HG03064 (cell line): ENCODE measurements at regions not wholly inside any gene's neighbourhood (a gene's known extent, or its start where the extent isn't known, plus 50 kb on each side); places are given as distances from the start of the nearest gene placed in this dataset.

ENCODE experiments used
- ATAC-seq: cut with Tn5 transposase; IDR thresholded peaks from one replicate; pipeline ENCODE4 v1.9.1; 2021; ENCODE audit warnings: low read depth; ENCODE audit not compliant: unreplicated experiment

DNA sequence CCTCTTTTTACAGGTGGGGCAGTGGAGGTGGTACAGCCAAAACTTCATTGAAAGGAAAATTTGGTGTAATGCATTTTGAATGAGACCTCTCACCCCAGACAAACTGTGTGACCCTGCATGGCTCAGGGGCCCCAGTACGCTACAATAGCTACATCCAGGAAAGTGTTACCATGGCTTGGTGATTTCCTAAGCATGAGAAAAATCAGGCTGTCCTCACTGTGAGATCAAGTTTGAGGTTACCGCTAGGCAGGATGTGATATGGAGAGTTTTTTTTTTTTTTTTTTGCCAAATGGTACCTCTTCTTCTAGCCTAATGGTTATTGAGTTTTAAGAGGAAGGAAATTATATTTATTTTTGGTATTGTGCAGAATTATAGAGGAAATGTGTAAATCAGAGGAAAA is 305.3 kb downstream of the CD83 start:
- no peak for ATAC-seq

DNA sequence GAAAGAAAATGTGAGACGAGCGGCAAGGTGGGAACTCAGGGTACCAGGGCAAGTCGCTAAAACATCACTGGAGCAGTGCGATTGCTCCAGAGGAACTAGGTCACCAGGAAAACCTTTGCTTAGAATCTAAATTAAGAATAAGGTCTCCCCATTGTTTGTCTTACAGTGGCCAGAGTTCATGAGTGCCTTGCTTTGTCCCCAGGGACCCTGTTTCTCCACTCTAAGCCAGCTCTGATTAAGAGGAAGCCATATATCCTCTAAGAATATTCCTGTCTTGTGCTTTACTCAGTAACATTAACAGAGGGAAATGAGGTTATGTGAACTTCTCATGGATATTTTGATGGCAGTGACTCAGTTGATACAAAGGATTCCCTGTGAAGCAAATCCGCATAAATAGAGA is 305.8 kb downstream of the CD83 start:
- no peak for ATAC-seq

DNA sequence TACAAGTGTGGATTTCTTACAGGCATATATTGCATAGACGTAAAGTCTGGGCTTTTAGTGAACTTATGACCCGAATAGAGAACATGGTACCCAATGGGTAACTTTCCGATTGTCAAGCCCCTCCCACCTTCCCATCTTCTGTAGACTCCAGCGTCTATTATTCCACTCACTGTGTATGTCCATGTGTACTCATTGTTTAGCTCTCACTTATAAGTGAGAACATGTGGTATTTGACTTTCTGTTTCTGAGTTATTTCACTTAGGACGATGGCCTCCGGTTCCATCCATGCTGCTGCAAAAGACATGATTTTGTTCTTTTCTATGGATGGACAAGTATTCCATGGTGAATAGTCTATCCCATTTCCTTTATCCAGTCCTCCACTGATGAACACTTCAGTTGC is 306.4 kb downstream of the CD83 start:
- no peak for ATAC-seq

DNA sequence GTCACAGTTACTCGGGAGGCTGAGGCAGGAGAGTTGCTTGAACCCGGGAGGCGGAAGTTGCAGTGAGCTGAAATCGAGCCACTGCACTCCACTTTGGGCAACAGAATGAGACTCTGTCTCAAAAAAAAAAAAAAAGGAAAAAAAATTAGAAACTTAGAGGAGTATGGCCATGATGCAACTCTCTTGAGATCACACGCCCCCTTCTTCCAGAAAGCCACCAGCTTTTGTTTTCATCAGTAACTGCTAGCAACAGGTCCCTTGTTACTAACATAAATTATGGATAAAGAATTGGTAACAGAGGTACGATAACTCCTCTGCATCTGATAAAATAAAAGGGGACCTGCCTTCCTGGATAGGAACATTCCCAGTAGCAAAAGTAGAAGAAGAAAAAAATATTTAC is 308.2 kb downstream of the CD83 start:
- ATAC-seq = no peak

DNA sequence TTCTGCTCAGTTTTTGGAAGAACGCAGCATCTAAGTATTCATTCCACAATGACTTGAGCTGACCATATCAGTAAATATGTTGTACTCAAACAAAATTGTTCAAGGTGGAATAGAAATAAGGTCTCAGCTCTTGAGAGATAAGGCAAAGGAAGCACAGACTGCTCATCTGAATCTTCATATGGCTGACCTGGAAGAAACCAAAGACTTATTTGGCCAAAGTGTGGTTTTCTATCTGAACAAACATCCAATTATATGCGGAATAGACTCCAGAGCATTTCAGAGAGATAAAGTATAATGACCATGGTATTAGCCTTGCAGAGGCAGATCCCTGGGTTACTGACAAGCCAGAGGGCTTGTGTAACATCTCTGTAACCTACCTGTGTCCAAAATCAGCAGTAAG is 308.7 kb downstream of the CD83 start:
- no peak for ATAC-seq

DNA sequence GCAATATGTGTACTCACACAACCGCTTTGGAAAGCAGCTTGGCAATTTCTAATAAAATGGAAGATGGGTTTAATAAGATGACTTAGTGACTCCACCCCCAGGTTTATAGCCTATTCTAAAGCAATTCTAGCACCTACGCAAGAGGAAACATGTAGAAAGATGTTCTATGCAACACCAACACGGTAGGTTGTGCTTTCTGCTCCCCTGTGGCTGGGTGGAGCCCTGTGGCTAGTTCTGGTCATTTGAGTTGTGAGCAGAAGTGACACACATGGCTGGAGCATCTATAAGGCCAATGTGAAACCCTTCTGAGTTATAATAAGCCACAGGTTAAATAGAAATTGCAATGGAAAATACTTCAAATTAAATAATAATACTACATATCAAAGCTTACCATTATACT is 310.7 kb downstream of the CD83 start:
- ATAC-seq = no peak

DNA sequence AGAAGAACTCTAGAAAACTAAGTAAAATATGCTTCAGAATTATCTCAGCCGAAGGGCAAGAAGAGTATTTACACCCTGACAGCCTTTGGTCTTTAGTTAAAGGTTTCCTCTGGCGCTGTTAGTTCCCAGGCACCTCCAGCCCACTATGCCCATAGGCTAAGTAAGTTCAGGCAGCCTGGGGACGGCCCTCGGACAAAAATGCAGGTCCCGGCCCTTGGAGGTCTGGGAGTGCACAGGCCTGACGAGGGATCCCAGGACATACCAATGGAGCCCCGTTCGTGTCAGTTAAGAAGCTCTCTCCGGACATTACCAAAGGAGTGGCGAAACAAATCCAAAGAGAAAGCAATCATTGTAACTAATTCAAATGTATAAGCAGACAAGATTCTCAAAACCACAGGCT is 311.8 kb downstream of the CD83 start:
- ATAC-seq = no peak

DNA sequence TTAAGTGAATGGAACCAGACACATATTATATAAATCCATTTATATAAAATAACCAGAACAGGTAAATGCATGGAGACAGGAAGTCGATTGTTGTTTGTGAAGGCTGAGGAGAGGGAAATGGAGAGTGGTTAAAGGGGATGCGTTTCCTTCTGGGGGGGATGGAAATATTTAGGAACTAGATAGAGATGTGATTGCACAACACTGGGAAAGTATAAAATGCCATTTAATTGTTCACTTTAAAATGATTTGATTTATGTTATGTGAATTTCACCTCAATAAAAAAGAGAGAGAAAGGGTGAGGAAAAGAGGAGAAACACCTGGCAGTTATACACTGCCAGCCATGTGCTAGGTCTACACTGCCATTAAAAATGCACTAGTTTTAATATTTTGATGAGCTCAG is 312.6 kb downstream of the CD83 start:
- ATAC-seq = no peak

DNA sequence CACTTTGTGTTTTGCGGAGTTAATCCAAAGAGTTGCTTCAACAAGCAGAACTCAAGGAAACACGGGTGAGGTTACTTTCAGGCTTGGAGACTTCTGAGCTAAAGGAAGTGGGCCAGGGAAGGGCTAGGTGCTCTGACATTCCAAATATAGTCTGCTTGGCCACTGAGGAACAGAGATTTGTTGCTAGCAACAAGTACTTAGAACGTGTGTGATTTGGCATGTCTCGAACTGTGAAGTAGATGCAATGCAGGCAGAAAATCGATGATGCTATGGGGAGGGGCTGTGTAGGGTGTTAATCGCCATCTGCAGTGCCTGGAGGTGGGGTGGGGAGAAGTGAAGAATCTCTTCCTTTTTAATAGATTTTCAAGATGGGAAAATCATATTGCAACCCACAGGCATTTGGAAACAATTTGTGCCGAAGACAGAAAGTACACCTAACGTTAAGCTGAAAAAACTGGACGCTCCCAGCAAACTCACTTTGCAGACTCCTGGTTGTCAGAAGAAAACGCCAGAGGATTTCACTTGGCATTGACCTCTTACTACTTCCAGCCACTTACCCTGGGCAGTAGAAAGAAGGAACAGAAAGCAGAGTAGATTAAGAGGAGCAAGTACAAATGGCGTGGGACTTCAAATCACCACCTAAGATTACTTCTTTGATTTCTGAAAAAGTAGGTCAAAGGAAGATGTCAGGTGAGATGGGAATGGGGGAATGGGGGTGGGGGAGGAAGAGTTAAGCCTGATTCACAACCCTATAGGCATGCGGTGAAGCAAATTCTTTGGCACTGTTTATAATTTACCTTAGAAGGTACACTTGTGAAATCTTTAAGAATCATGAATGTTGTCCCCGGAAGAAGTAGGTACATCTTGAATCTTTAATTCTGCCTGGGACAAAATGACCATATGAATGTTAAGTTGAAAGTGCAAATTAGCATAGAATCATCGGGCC is 314.1 kb downstream of the CD83 start:
- no peak for ATAC-seq

DNA sequence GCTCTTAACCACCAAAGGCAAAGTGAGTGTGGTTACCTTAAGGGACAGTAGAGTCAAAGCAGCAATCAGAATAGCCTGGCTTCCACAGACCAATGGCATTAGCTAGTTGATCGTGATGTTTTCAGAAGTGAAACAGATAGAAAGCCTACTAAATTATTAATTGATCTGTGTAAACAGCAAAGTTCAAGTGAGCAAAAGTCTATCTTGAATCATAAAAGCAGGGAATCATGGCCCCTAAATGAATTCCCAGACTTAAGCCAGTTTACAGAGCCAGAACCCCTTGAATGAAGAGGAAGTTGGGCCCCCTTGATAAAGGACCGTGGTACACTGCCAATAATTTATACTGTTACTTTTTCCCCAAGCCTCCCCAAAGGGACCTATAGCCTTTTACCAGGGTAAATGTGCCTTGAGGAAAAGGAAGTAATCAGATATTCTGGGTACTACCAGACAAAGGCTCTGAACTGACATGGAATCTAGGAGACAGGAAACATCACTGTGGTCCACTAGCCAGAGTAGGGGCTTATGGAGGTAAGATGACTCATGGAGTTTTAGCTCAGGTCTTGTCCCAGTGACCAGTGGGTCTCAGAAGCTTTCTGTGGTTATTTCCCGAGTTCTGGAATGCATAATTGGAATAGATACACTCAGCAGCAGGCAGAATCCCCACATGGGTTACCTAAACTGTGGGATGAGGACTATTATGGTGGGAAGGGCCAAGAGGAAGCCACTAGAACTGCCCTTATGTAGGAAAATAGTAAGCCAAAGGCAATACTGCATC is 317.5 kb downstream of the CD83 start:
- no peak for ATAC-seq

DNA sequence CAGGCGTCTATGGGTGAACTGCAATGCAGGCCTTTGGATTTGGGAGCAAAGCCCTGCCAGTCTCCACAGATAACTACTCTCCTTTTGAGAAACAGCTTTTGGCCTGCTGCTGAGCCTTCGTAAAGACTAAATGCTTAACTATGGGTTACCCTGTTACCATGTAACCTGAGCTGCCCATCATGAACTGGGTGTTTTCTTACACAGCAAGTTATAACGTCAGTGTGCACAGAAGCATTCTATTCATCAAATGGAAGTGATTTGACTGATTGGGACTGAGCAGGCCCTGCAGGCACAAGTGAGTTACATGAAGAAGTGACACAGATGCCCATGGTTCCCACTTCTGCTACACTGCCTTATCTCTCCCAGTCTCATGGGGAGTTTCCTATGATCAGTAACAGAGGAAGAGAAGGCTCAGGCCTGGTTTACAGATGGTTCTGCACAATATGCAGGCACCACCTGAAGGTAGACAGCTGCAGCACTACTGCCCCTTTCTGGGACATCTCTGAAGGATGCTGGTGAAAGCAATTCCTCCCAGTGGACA is 319.1 kb downstream of the CD83 start:
- ATAC-seq = no peak

DNA sequence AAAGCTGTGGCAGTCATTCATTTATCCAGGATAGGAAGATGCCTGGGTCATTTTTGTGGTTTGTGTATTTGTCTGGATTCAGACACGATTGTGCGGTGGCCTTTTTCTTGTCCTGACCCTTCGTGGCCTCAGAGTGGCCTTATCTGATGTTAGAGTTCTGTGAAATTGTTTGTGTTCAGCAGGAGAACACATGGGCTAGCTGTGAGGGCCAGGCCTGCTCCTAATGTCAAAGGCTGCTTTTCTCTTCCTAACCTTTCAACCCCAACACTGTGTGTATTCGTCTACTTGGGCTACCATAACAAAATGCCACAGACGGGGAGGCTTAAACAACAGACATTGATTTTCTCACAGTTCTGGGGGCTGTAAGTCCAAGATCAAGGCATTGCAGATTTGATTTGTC is 321.8 kb downstream of the CD83 start:
- ATAC-seq = no peak

DNA sequence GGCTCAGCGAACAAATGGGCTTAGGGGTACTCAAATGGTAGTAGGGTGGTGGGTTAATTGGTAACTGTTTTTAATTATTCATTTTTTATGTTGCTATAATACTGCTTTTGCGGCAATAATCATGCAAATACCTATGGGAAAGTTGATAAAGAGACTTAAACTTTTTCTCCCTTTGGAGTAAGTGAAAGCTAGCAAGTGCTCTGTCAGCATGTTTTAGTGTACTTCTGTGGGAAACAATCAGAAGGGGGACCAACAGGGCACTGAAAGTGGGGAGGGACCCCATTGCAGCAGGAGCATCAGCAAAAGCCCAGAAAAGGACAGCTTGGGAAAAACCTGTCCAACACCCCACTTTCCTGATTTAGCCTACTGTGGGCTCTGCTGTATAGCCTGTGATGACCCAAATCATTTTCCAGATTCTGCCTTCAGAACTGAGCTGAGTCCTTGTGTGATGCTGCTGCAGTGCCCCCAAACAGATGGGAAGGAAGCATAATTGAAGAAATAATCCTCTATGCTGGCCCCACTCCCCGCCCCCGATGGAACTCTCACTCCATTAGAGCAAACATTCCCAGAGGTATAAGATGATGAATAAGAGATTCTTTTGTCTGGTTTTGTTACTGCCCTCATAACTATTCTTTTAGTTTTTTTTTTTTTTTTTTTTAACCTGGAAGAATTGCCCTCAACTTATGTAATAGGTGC is 322.8 kb downstream of the CD83 start:
- ATAC-seq = no peak

DNA sequence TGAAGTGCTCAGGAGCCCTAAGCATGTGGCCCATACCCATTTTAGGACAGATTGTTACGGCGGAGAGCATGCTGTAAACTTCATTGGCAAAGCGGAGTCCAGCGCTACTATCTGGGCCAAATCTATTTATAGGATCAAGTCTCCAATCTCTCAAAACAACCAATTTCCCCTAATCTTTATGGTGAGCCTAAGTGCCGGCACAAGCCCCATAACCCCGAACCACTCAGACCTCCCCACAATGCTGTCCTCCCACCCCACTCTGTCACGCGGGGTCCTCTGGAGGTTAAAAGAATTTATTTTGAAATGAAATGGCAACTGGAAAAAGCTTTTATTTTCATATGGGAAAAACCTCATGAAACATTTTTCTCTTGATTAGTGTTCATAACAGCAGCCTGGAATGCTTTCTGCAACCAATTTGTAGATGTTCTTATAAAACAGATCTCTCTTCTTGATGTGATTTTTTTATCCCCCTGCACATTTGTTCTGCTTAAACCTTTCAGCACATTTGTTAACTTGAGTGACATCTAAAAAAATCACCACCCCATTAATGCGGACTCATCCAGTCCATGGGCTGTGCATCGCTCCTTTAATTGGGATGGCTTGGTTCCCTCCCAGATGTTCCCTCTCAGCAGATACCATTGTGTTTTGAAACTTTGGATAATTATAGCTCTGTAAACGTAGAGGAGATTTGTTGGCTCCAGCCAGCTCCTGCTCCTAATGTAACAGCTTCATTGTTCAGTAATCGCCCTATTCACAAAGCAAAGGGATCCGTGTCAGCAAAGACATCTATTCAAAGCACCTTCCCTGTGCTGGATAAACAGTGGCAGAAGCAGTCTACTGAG is 323.6 kb downstream of the CD83 start:
- no peak for ATAC-seq

DNA sequence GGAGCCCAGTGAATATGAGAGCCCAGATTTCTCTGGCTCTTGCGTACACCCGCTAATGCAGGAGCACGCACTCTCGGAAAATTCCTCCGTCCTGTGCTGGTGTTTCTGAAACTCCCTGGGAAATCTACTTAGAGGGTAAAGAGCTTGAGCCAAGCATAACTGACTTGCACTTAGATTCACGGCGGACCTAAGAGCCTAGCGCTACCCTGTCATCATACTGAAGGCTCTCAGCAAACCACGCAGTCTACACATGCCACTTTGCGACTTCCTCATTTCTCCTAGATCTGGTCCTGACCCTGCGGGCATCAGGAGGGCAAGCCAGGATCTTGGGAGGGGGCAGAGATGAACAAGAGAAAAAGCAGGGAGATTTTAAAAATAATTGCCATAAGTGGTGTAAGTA is 324.7 kb downstream of the CD83 start:
- no peak for ATAC-seq

DNA sequence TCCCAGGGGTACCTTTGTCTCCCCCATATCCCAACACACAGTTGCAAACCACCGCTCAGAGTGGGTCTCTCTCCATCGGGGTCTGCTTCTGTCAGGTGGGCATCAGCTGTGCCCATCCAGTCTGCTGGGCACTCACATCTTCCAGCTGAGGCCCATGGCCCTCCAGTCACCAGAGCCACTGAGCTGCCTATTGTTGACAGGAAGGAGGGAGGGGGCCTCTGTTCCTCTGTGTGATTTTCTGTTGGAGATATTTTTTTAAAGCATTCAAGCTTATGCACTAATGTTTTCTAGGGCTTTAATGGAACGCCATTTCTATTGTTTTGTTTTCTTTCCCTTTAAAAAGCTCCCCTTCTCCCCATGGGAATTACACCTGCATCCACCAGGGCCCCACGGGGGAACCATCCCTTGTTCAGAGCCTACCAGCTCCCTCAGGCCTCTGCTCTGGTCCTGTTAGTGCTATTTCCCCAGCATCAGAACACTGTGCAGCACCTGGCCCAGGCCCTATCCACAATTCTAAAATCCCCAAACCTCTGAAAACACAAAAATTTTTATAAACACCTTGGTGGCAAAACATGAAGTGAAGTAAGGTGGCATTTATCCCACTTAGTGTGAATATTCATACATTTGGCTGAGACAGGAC is 326.2 kb downstream of the CD83 start:
- ATAC-seq = no peak

DNA sequence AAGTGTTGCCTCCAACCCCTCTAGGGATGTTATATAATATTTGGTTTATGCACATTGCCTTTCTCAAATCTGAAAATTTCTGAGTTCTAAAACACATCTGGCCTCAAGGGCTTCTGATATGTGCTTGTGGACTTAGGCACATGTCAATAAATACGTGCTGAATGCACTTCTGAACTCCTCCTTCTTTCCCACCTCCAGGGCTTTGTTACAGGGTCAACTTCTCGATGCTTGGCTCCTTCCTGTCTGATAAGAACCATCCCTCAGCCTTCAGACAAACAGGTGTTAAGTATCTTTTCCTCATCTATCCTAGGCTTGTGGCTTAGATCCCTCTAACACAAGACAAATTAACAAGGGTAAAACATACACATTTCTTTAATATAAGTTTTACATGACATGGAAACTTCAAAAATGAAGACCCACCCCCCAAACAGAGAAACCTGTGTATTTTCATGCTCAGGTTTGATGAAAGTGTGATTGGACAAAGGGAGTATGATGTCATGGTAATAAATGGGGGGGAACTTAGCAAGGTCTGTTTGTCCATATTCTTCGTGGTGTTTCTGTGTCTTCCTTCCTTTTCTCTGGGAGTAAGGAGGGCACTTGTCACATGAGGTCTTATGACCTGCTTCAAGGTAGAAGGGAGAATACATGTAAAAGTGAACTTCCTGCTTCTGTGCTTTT is 326.9 kb downstream of the CD83 start:
- no peak for ATAC-seq

DNA sequence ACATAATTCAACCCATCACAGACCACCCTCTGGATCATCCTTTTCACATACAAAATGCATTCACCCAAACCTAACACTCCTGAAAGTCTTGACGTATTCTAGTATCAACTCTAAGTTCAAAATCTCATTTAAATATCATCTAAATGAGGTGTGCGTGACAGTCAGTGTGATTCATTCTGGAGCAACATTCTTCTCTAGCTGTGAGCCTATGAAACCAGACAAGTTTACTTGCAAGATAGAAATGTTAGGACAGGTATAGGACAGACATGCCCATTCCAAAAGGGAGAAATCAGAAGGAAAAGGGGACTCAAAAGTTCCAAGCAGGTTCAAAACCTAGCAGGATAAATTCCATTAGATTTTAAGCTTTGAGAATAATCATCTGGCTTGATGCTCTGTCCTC is 329.7 kb downstream of the CD83 start:
- no peak for ATAC-seq

DNA sequence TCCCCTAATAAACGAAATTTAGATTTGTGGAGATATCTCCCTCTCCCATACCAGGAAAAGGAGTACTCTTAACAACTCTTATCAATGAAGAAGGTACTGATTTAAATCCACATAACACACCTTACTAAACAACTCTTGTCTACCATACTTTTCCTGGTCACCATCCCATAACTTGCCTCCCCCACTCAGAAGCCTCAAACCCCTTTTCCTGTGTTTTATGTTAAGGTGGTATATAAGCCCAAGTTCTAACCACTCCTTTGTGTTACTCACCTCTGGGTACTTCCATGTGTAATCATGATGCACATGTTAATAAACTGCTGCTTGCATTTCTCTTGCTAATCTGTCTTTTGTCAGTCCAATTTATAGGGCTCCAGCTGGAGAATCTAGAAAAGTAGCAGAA is 330.7 kb downstream of the CD83 start:
- no peak for ATAC-seq
